H7 (cell line): ENCODE measurements at regions not wholly inside any gene's neighbourhood (a gene's known extent, or its start where the extent isn't known, plus 50 kb on each side); places are given as distances from the start of the nearest gene placed in this dataset.
"Not testable (repeated sequence)": the region's sequence is repeated elsewhere in the genome, so short reads cannot be mapped to it uniquely, and the experiment has no call there.

Experiments used
- DNase-seq: peaks from one replicate; pipeline ENCODE4 v3.0.0; 2012
- H3K27me3 ChIP-seq: 2 replicates; pipeline ENCODE4 v1.6.0; 2011; ENCODE audit warnings: mild to moderate bottlenecking, low read length; ENCODE audit not compliant: control insufficient read depth, insufficient read depth
- H3K36me3 ChIP-seq: replicated peaks from 2 replicates; pipeline ENCODE4 v1.5.1; 2011; ENCODE audit warnings: low read length; ENCODE audit not compliant: control insufficient read depth, insufficient read depth
- H3K4me3 ChIP-seq: 2 replicates; pipeline ENCODE4 v1.5.1; 2011; ENCODE audit warnings: low read depth, mild to moderate bottlenecking, control low read depth, low read length, moderate library complexity; ENCODE audit not compliant: insufficient read depth

DNA sequence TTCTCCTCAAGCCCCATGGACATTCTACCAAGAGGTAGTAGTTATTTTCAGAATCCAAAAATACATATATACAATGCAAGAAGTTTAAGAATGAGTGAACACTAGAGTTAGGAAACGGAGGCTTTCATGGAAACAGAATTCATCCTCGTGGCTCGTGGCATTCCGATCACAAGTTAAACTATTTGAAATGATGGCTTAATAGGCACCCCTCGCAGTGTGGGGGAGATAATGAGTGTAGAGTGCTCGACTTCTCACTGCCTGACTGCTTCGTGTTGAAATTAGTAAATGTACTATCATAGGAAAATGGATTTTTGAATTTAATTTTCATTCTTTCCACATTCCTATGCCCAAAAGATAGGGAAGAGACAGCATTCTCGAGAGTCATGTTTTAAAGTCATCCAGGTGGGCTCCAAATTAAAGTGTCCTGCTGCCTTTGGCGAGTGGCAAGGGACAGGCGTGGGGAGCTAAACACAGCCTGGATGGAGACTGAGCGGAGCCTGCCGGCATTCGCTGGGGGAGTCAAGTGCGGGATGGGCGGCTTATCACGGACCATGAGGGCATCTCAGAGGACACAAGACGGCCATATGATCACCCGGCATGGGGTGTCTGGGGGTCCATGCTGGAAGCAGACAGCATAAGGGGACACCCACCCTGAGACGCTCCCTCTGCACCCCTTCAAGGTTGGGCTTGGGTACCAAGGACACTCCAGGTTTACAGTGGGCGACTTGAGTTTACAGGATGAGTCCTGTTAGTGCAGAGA, 165.2 kb downstream of the TEX29 start:
- Histone ChIP-seq H3K27me3 (no peaks in the 10 kb centered on the region), H3K4me3 (no peak overlapping the region), H3K36me3 (no peaks in the 10 kb centered on the region)
- no peak for DNase-seq

DNA sequence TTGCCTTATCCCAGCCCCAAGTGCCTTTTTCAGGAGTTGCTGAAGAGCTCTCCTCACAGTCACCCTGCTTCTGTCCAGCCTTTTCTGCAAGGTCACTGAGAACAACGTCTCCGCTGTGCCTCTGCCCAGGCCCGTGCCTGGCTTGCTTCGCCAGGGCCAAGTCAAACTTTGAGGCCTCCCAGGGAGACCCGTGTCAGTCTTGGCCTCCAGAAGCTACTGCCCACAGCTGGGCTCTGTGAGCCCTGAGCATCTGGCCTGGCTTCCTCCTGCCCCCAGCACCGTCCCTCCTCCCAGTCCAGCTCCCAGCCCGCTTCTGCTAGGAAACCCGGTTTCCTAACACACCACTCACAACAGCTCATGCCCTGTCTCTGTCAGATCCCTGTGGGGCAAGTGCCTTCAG, 165.9 kb downstream of the TEX29 start:
- no peak for DNase-seq
- no peak overlapping the region for H3K4me3 ChIP-seq
- H3K27me3 ChIP-seq, result no peaks in the 10 kb centered on the region
- H3K36me3 ChIP-seq, result no peaks in the 10 kb centered on the region

- no peak overlapping the region for H3K4me3 ChIP-seq
- H3K27me3 ChIP-seq, result no peaks in the 10 kb centered on the region
- DNase-seq, result no peak
- no peaks in the 10 kb centered on the region for H3K36me3 ChIP-seq
Observed at GRCh38 chr13:111486801-111487200, 166.4 kb downstream of the TEX29 start.

- DNase-seq, result no peak
- Histone ChIP-seq H3K36me3 (no peaks in the 10 kb centered on the region), H3K27me3 (no peaks in the 10 kb centered on the region), H3K4me3 (no peak overlapping the region)
Observed at GRCh38 chr13:111488486-111489132, 168.2 kb downstream of the TEX29 start.

GRCh38 chr13:111489301-111489700, 168.9 kb downstream of the TEX29 start:
- H3K27me3 ChIP-seq, result no peaks in the 10 kb centered on the region
- no peak overlapping the region for H3K4me3 ChIP-seq
- DNase-seq, result no peak
- no peaks in the 10 kb centered on the region for H3K36me3 ChIP-seq

DNA sequence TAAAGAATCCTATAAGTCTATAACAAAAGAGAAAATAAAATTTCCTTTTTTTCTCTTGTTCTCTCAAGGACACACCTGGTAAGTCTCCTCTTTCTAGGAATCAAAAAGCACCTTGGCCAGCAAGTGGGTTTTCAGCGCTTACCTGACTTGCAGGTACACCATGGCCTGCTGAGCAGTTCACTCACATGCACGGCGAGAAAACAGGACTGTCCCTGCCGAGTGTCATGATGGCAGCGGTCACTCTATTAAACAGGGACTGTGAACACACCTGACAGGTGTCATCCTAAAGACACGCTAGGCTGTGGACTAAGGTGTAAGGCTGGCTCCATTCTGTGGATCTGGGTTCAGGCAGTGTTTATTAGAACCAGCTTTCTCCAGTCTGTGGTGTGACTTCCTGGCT, 170.2 kb downstream of the TEX29 start:
- Histone ChIP-seq H3K36me3 (no peaks in the 10 kb centered on the region), H3K27me3 (no peaks in the 10 kb centered on the region), H3K4me3 (no peak overlapping the region)
- no peak for DNase-seq

GRCh38 chr13:111491021-111491420, 170.6 kb downstream of the TEX29 start:
- DNase-seq, result peak; percentile 70
- Histone ChIP-seq H3K36me3 (no peaks in the 10 kb centered on the region), H3K4me3 (no peak overlapping the region), H3K27me3 (no peaks in the 10 kb centered on the region)

- H3K4me3 ChIP-seq, result no peak overlapping the region
- no peak for DNase-seq
- H3K27me3 ChIP-seq, result no peaks in the 10 kb centered on the region
- H3K36me3 ChIP-seq, result no peaks in the 10 kb centered on the region
Observed at GRCh38 chr13:111491659-111492058, 171.2 kb downstream of the TEX29 start.

- DNase-seq, result no peak
- Histone ChIP-seq H3K27me3 (no peaks in the 10 kb centered on the region), H3K36me3 (no peaks in the 10 kb centered on the region), H3K4me3 (no peak overlapping the region)
Observed at GRCh38 chr13:111492341-111492950, 172.0 kb downstream of the TEX29 start.

GRCh38 chr13:111492958-111493357, 172.5 kb downstream of the TEX29 start:
- H3K27me3 ChIP-seq, result no peaks in the 10 kb centered on the region
- DNase-seq, result no peak
- H3K4me3 ChIP-seq, result no peak overlapping the region
- no peaks in the 10 kb centered on the region for H3K36me3 ChIP-seq

DNA sequence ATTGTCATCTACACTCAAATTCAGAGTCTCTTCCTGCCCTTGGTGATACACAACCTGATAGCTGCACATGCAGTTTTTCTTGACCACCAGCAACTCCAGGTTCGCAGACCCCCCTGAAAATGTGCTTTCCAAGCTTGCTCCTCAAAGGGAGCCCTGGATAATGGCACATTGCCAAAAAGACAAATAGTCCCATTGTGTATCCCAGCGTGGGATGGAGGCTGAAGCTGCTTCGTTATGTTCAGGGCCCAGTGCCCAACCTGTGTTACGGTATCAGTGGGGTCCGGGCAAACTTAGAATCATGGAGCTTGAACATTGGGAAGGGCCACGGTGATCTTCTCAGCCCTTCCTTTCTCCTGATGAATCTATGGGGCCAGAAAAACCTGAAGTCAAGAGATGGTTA, 173.0 kb downstream of the TEX29 start:
- no peak overlapping the region for H3K4me3 ChIP-seq
- no peak for DNase-seq
- no peaks in the 10 kb centered on the region for H3K27me3 ChIP-seq
- no peaks in the 10 kb centered on the region for H3K36me3 ChIP-seq

DNA sequence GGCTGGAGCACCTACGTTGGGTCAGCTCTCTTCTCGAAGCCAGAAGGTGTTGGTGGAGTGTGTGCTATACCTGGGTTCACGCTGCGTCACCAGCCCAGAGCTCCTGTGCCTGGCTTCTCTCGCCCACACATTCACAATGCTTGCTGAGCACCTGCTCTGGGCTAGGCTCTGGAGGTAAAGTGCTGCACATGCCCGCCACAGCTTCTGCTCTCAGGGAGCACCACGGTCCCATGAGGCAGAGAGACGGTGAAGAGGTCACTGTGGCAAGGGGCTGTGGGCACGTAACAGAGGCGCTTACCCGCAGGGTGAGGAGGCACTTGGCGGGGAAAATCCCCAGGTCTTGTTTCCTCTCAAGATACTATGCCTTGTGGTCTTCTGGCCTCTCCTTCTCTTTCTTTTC, 174.2 kb downstream of the TEX29 start:
- DNase-seq, result no peak
- H3K4me3 ChIP-seq, result no peak overlapping the region
- H3K27me3 ChIP-seq, result no peaks in the 10 kb centered on the region
- H3K36me3 ChIP-seq, result no peaks in the 10 kb centered on the region

- H3K27me3 ChIP-seq, H3K36me3 ChIP-seq: not testable (repeated sequence)
Observed at GRCh38 chr13:111501596-111502535, 181.4 kb downstream of the TEX29 start.

GRCh38 chr13:111502957-111503356, 182.5 kb downstream of the TEX29 start:
- H3K4me3 ChIP-seq, result no peak overlapping the region
- no peaks in the 10 kb centered on the region for H3K27me3 ChIP-seq

More at GRCh38 chr13:111501596-111502535, 181.4 kb downstream of the TEX29 start:
- not testable (repeated sequence) for DNase-seq, H3K4me3 ChIP-seq

More at GRCh38 chr13:111502957-111503356, 182.5 kb downstream of the TEX29 start:
- no peak for DNase-seq
- H3K36me3 ChIP-seq, result no peaks in the 10 kb centered on the region
